Small intestine (tissue), 7 donors: ENCODE measurements at regions not wholly inside any gene's neighbourhood (a gene's known extent, or its start where the extent isn't known, plus 50 kb on each side); places are given as distances from the start of the nearest gene placed in this dataset.

Source experiments
- DNase-seq, 2 donors: peaks; one replicate each; pipeline versions ENCODE4 v3.0.0 to v3.0.0-alpha.2; 2013
- FAIRE-seq: peaks from 2 replicates; lab custom pipeline; 2012; peaks lifted over from hg19 to GRCh38; lab: Jason Lieb, UNC
- H3K27ac ChIP-seq, 3 donors: one replicate each; pipeline ENCODE4 v1.5.1; 2013; ENCODE audit warnings: low read length in 2 of 3, mild to moderate bottlenecking in 2 of 3, control low read depth in 1 of 3, inconsistent platforms in 1 of 3, low read depth in 1 of 3, moderate library complexity in 1 of 3
- H3K27me3 ChIP-seq, 3 donors: one replicate each; pipeline ENCODE4 v1.6.1; 2013; ENCODE audit warnings: low read length in 3 of 3, inconsistent platforms in 1 of 3; ENCODE audit not compliant: control insufficient read depth in 3 of 3, insufficient read depth in 3 of 3
- H3K36me3 ChIP-seq, 3 donors: one replicate each; pipeline ENCODE4 v1.6.1; 2013; ENCODE audit warnings: low read length in 3 of 3, inconsistent platforms in 1 of 3, low read depth in 1 of 3, mild to moderate bottlenecking in 1 of 3, moderate library complexity in 1 of 3; ENCODE audit not compliant: control insufficient read depth in 3 of 3, insufficient read depth in 2 of 3
- H3K4me1 ChIP-seq, 3 donors: one replicate each; pipeline ENCODE4 v1.6.1; 2013; ENCODE audit warnings: low read length in 2 of 3, inconsistent platforms in 1 of 3, low read depth in 1 of 3, mild to moderate bottlenecking in 1 of 3, moderate library complexity in 1 of 3; ENCODE audit not compliant: control insufficient read depth in 3 of 3, insufficient read depth in 2 of 3
- H3K4me3 ChIP-seq, 3 donors: one replicate each; pipeline ENCODE4 v1.5.1; 2013; ENCODE audit warnings: low read length in 3 of 3, control low read depth in 1 of 3, inconsistent platforms in 1 of 3, low read depth in 1 of 3, mild to moderate bottlenecking in 1 of 3, moderate library complexity in 1 of 3
- H3K9me3 ChIP-seq, 2 donors: one replicate each; pipeline ENCODE4 v1.6.1; 2013; ENCODE audit warnings: low read depth in 1 of 2, low read length in 1 of 2; ENCODE audit not compliant: control insufficient read depth in 2 of 2, insufficient read depth in 1 of 2
- WGBS, 3 donors: extraction: QIAGEN DNeasy Blood & Tissue Kit; methylation state at CpG; one replicate each; pipeline ENCODE4 v1.1.7; 2013; 5-methylcytosine and 5-hydroxymethylcytosine counted together
- donor health status: healthy with polysubstance abuse.
- donor health status: control.
- donor health status: control.
- donor health status: Bipolar disorder and iron deficiency.
- donor health status: healthy.

GRCh38 chr1:118322331-118322730 lies 137.3 kb upstream of the SPAG17 start:
- H3K27ac ChIP-seq = peak overlapping the region in 1 of 3 donors; percentile 40
- DNase-seq (peak; percentile 14 to 36), FAIRE-seq (no peak)
- 20 to 53% (median 38%) methylated on average over 3 of the region's 3 CpGs for WGBS, 3 donors
- H3K4me3 ChIP-seq = no peak overlapping the region
- peaks cover 0 to 13% of the 10 kb centered on the region in 2 donors for H3K9me3 ChIP-seq
- H3K36me3 ChIP-seq = no peaks in the 10 kb centered on the region
- no peaks in the 10 kb centered on the region for H3K27me3 ChIP-seq
- H3K4me1 ChIP-seq = peaks cover 0 to 16% (median 3%) of the 10 kb centered on the region in 3 donors

GRCh38 chr1:118321840-118322239 lies 136.8 kb upstream of the SPAG17 start:
- 12 to 40% (median 25%) methylated on average over 6 of the region's 6 CpGs for WGBS, 3 donors
- Histone ChIP-seq H3K4me3 (no peak overlapping the region), H3K9me3 (peaks cover 0 to 13% of the 10 kb centered on the region in 2 donors), H3K4me1 (peaks cover 0 to 16% (median 3%) of the 10 kb centered on the region in 3 donors), H3K36me3 (no peaks in the 10 kb centered on the region), H3K27ac (peak overlapping the region in 1 of 3 donors; percentile 40), H3K27me3 (no peaks in the 10 kb centered on the region)
- FAIRE-seq (no peak), DNase-seq (peak; percentile 14 to 46)

- H3K27me3 ChIP-seq = no peaks in the 10 kb centered on the region
- H3K9me3 ChIP-seq = peaks cover 0 to 6% of the 10 kb centered on the region in 2 donors
- 81 to 88% (median 83%) methylated on average over 6 of the region's 6 CpGs for WGBS, 3 donors
- H3K4me1 ChIP-seq = peaks cover 0 to 16% (median 0%) of the 10 kb centered on the region in 3 donors
- DNase-seq = no peak
- no peak for FAIRE-seq
- no peak overlapping the region for H3K27ac ChIP-seq
- H3K36me3 ChIP-seq = no peaks in the 10 kb centered on the region
- H3K4me3 ChIP-seq = no peak overlapping the region
These were observed 133.0 kb upstream of the SPAG17 start for GRCh38 chr1:118317842-118318614.

- WGBS, 3 donors = 83 to 92% (median 89%) methylated on average over 4 of the region's 4 CpGs
- H3K9me3 ChIP-seq = no peaks in the 10 kb centered on the region
- H3K27ac ChIP-seq = no peak overlapping the region
- FAIRE-seq = no peak
- no peaks in the 10 kb centered on the region for H3K27me3 ChIP-seq
- DNase-seq = no peak
- no peaks in the 10 kb centered on the region for H3K4me1 ChIP-seq
- no peaks in the 10 kb centered on the region for H3K36me3 ChIP-seq
- H3K4me3 ChIP-seq = no peak overlapping the region
These were observed 121.8 kb upstream of the SPAG17 start for GRCh38 chr1:118306851-118307250.

- no peak for FAIRE-seq
These were observed 119.8 kb upstream of the SPAG17 start for GRCh38 chr1:118304722-118305359.

GRCh38 chr1:118303534-118303933 lies 118.5 kb upstream of the SPAG17 start:
- Histone ChIP-seq H3K9me3 (no peaks in the 10 kb centered on the region), H3K27me3 (no peaks in the 10 kb centered on the region), H3K27ac (no peak overlapping the region), H3K4me3 (no peak overlapping the region), H3K36me3 (no peaks in the 10 kb centered on the region), H3K4me1 (no peaks in the 10 kb centered on the region)
- 59 to 63% (median 61%) methylated on average over 4 of the region's 4 CpGs for WGBS, 3 donors
- DNase-seq (no peak), FAIRE-seq (no peak)

More at GRCh38 chr1:118304722-118305359, 119.8 kb upstream of the SPAG17 start:
- Histone ChIP-seq H3K9me3 (no peaks in the 10 kb centered on the region), H3K36me3 (no peaks in the 10 kb centered on the region), H3K4me1 (no peaks in the 10 kb centered on the region), H3K27me3 (no peaks in the 10 kb centered on the region), H3K4me3 (no peak overlapping the region), H3K27ac (no peak overlapping the region)
- DNase-seq = peak; percentile 26 to 31
- WGBS, 3 donors = 35 to 50% (median 35%) methylated on average over 4 of the region's 4 CpGs

GRCh38 chr1:118303064-118303463 lies 118.0 kb upstream of the SPAG17 start:
- H3K27me3 ChIP-seq = no peaks in the 10 kb centered on the region
- H3K27ac ChIP-seq = no peak overlapping the region
- H3K4me3 ChIP-seq = no peak overlapping the region
- H3K4me1 ChIP-seq = no peaks in the 10 kb centered on the region
- FAIRE-seq = no peak
- DNase-seq = no peak
- no peaks in the 10 kb centered on the region for H3K9me3 ChIP-seq
- H3K36me3 ChIP-seq = no peaks in the 10 kb centered on the region

GRCh38 chr1:118302145-118302544 lies 117.1 kb upstream of the SPAG17 start:
- H3K9me3 ChIP-seq = no peaks in the 10 kb centered on the region
- H3K4me1 ChIP-seq = no peaks in the 10 kb centered on the region
- no peaks in the 10 kb centered on the region for H3K36me3 ChIP-seq
- 58 to 80% (median 64%) methylated on average over 1 of the region's 1 CpG for WGBS, 3 donors
- no peak overlapping the region for H3K4me3 ChIP-seq
- H3K27me3 ChIP-seq = no peaks in the 10 kb centered on the region
- no peak overlapping the region for H3K27ac ChIP-seq
- FAIRE-seq = no peak
- DNase-seq = no peak
